ENCODE measurements at regions not wholly inside any gene's neighbourhood (a gene's known extent, or its start where the extent isn't known, plus 50 kb on each side); places are given as distances from the start of the nearest gene placed in this dataset.
A peak's percentile ranks its signal among the peaks of the same experiment; 100 is the strongest.
"Not testable (repeated sequence)": the region's sequence is repeated elsewhere in the genome, so short reads cannot be mapped to it uniquely, and the experiment has no call there.

- peak; percentile 4 for DNase-seq
Measured at GRCh38 chr5:100232736-100233135, 302.4 kb upstream of the FAM174A start.

DNA sequence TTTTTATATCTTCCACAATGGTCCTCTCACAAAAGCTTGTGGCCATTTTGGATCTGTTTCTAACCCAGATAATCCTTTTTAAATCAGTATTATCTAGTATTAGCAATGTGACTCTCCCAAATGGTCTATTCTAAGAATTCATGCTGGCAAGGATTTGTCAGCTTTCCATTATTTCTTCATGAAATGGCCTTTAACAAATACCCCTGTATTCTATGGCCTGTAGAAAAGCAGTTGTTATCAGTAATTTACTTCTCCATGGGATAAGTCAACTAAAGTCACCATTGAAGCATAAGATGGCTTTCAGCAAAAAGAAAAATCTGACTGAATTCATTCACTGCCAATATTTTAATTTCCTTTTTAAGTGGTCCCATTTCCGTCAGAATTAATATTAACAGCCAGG is 346.4 kb upstream of the FAM174A start:
- no peak for DNase-seq

GRCh38 chr5:100188339-100188738 is 346.8 kb upstream of the FAM174A start:
- no peak for DNase-seq

DNA sequence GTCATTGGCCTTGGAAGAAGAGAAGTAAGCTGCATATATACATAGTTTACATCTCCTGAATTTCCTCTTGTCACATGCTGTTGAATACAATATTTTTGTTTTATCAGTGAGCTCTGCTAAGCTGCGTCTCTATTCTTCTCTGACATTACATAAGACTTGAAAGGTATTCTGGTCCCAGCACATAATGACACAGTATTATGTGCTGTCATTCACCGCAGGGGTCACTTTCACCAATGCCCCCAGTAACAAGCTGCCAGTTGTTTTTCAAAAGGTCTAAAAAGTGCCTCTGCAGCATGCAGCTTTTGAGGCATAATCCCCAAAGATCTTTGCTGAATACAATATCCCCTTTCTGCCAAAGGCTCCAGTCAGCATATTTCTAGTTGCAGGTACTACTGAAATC is 349.0 kb upstream of the FAM174A start:
- no peak for DNase-seq

- no peak for DNase-seq
Measured at GRCh38 chr5:100182402-100182801, 352.8 kb upstream of the FAM174A start.

- no peak for DNase-seq
Measured at GRCh38 chr5:100175346-100175745, 359.8 kb upstream of the FAM174A start.

- no peak for DNase-seq
Measured at GRCh38 chr5:100165309-100165708, 369.9 kb upstream of the FAM174A start.

DNA sequence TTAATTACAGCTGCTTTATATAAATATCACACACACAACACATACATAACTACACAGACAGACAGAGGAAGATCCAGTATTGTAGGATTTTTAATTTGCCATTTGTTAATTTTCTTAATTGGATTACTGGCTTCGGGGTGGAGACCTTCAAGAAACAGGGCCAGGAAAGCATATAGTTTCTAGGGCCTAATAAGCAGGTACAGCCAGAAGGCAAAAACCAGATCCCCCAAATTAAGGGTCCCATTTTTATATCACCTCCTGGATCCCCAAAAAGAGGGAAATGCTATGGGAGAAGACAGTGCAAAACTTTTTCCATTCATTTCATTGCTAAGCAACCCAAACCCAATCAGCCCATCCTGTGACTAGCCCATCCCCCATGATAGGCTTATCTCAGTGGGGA is 373.3 kb upstream of the FAM174A start:
- no peak for DNase-seq

DNA sequence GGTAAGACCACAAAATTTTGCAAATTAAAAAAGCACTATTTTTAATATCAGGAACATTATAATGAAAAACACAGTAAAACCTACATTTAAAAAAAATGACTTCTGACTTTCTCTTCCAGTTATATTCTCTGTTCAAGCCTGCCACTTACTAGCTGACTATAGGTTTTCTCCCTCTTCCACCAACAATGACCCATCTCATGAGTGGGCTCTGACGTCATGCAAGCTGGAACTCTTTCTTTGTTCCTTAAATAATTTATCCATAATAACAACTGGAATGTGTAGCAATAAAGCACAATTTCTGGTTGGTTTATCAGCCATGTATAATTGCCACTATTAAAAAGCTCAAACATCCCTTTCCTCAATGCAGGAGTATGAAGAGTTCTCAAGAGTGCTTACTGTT is 378.1 kb upstream of the FAM174A start:
- no peak for DNase-seq

DNA sequence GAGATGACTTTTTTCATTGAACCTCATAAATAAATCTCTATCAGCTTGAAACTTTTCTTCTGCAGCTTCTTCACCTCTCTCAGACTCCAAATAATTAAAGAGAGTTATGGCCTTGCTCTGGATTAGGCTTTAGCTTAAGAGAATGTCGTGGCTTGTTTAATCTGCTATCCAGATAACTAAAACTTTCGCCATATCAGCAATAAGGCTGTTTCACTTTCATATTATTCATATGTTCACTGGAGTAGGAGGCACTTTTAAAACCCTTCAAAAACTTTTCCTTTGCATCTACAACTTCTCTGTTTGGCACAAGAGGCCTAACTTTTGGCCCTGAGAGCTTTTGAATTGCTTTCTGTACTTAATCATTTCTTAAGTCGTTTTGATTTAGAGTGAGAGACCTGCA is 386.9 kb upstream of the FAM174A start:
- no peak for DNase-seq

DNA sequence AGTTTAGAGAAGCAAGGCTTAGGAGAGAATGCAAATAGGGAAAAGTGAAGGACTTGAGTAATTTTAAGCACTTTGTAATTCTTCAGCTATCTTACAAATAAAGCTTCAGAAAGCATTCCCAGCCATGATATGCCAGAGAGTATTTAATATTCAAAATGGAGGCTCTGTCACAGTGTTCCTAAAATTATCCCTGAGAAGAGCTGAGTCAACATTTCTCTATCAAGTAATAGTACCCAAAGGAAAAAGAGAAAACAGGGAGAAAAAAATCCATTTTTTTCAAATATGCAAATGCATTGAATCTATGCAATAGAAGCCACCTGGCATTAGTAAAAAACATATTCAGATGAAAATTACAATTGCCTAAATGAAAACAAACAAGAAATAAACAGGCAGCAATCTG is 392.6 kb upstream of the FAM174A start:
- DNase-seq = no peak

DNA sequence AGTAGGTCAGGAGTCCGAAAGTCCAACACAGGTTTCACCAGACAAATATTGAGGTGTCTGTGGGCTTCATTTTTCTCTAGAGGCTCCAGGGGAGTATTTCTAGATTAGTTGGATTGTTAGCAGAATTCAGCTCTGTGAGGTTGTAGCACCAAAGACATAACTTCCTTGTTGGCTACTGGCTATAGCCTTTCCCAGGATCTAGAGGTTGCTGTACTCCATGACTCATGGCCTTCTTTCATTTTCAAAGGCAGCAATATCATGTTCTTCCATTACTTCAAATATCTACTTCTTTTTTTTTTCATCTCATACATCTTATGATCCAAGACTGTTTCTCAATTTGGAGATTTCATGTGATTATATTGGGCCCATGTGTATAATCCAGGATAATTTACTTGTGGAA is 404.0 kb upstream of the FAM174A start:
- DNase-seq = no peak

GRCh38 chr5:100130307-100130706 is 404.9 kb upstream of the FAM174A start:
- DNase-seq = no peak

DNA sequence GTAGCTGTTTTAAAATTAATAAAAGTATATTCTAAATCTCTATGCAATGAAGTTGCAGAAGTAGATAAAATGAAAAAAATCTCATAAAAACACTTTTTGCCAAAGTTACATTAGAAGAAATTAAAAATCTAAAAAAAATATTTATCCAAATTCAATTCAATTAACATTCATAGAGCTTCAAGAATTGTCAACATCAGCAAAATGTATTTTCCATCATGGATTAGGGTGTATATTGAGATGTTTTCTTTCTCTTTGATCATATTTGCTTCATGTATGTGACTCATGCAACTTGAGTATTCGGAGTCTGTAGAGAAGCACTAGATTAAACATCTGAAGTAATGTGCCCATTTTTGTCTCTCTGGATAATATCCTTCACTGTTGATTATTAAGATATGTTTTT is 415.3 kb upstream of the FAM174A start:
- no peak for DNase-seq

DNA sequence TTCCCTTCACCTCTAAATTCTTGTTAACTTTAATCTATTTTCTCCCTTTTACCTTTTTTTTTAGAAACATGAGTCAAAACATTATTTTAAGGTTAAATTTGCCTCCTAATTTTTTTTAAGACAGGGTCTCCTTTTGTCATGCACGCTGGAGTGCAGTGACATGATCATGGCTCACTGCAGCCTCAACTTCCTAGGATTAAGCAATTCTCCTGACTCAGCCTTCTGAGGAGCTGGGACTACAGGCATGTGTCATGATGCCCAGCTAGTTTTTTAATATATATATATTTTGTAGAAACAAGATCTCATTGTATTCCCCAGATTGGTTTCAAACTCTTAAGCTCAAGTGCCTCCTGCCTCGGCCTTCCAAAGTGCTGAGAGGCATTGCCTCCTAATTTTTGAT is 424.7 kb upstream of the FAM174A start:
- no peak for DNase-seq

DNA sequence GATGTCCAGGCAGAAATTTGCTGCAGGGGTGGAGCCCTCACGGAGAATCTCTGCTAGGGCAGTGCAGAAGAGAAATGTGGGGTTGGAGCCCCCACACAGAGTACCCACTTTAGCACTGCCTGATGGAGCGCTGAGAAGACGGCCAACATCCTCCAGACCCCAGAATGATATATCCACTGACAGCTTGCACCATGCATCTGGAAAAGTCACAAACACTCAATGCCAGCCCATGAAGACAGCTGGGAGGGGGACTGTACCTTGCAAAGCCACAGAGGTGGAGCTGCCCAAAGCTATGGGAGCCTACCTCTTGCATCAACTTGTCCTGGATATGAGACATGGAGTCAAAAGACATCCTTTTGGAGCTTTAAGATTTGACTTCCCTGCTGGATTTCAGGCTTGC is 426.3 kb upstream of the FAM174A start:
- DNase-seq = no peak

DNA sequence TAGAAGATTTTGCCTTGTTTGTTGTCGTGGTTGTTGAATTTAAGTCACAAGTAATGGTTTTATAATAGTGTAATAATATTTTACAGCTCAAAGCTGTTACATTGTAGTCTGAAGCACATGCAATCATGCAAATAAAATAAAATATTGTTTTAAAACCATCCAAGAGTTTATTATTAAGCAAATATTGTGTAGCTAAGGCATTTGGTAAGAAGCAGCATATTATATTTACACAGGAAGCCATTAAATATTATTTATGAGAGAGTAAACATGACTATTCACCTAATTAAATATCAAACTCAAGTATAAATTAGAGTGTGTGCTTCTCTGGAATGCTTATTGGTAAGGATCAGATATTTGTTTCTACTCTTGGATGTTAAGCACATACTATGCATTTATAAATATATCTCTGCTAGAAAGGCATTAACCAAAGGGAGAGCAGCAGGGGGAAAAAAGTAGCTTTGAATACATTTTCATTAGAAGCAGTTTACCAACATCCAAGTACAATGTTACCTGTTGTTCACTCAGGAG is 431.5 kb upstream of the FAM174A start:
- not testable (repeated sequence) for DNase-seq

DNA sequence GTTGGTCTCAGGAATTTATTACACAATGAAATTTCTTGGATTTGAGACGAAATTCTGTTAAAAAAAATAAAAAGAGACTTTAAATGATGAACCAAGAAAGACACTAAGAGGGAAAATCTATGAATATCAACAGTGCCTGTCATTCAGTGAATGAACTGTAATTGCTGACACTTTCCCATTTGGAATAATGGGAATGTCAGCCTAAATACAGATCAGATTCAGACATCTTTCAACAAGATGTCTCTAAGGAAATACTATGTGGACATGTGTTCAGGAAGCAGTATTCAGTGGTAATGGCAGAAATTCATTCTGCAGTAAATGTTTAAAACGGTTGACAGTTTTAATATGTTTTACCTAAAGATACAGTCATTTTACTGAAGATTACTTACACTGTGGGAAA is 433.7 kb upstream of the FAM174A start:
- not testable (repeated sequence) for DNase-seq

- DNase-seq = not testable (repeated sequence)
Measured at GRCh38 chr5:100096328-100096727, 438.8 kb upstream of the FAM174A start.

DNA sequence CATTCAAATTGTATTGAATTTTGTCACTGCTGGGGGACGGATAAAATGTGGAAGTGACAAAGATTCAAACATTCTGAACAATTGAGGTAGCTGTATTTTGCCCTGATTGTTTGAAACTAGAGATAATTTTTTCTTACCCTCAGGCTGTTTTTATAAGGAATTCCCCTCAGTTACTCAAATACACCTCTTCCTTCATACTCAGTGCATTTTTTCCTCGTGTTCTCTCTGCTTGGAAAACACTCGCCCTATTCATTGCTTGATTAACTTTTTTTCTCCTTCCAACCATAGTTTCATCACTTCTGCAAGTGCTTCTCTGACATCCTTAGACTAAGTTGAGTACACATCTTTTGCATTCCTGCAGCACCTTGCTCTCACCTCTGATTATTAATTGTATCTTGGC is 454.5 kb upstream of the FAM174A start:
- not testable (repeated sequence) for DNase-seq

GRCh38 chr5:100079163-100079562 is 456.0 kb upstream of the FAM174A start:
- not testable (repeated sequence) for DNase-seq

- DNase-seq = not testable (repeated sequence)
Measured at GRCh38 chr5:100066020-100066419, 469.2 kb upstream of the FAM174A start.

- no peak for DNase-seq
Measured at GRCh38 chr5:100043475-100043874, 491.7 kb upstream of the FAM174A start.

GRCh38 chr5:100026606-100027005 is 508.6 kb upstream of the FAM174A start:
- DNase-seq = no peak

DNA sequence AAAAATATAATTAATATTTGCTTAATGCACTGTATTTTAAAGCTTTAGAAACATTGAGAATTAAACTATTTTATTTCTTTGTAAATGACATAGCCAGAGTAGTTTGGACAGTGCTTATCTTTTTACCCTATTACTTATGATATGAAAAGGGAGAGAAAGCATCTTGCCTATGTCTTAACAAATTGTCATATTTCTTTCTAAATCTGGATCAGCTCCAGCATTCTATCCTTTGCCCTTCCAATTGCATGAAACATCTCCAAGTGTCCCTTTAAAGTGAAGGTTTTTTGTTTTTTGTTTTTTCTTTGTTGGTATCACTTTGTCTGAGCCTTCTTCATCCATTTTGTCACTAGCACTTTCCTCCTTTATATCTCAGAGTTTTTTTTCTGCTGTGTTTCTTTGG is 511.6 kb upstream of the FAM174A start:
- DNase-seq = no peak
